NCI-H345 (cell line): ENCODE measurements at regions not wholly inside any gene's neighbourhood (a gene's known extent, or its start where the extent isn't known, plus 50 kb on each side); places are given as distances from the start of the nearest gene placed in this dataset.

Experiments used
- DNase-seq: peaks from one replicate; lab custom pipeline; 2025; lab: John Stamatoyannopoulos, UW

- DNase-seq: no peak
These were observed 159.1 kb downstream of the DLEU7 start for GRCh38 chr13:50684366-50684765.

- peak; percentile 75 for DNase-seq
These were observed 158.0 kb downstream of the DLEU7 start for GRCh38 chr13:50685491-50685890.

DNA sequence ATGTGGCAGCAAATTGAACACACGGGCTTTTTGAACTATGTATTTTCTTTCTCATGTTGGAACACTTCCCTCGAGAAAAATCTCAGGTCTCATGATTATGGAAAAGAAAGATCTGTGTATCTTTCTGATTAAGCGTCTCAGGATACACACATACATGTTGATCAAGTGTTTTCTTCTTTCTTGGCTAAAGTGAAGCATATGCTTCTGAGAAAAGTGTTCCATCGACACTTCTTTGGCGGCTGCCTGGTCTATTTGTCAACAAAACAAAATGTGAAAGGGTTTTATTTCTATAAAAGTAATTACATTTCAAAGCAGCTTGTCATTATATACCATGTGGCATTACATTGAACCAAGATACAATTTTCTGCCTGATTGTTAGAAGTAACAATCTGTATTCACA lies 157.5 kb downstream of the DLEU7 start:
- DNase-seq: no peak

DNA sequence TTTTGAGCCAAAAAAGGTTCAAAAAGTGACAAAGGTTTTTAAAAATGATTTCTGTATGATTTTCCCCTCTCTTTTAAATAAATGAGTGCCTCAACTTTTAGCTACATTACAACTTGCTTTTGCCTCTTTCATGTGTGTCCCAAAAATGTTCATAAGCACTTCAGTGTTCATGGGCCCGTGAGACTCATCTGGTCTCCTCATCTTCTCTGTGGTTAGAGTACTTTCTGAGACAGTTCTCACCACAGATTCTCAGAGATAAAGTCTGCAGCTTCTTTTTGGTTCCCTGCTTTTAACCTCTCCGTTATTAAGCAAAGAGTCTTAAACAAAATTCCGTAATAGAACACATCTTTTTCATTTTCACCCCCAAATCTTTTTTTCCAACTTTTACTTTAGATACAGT lies 156.9 kb downstream of the DLEU7 start:
- DNase-seq: no peak

- no peak for DNase-seq
These were observed 155.9 kb downstream of the DLEU7 start for GRCh38 chr13:50687545-50687944.

GRCh38 chr13:50690006-50690405 lies 153.5 kb downstream of the DLEU7 start:
- no peak for DNase-seq

DNA sequence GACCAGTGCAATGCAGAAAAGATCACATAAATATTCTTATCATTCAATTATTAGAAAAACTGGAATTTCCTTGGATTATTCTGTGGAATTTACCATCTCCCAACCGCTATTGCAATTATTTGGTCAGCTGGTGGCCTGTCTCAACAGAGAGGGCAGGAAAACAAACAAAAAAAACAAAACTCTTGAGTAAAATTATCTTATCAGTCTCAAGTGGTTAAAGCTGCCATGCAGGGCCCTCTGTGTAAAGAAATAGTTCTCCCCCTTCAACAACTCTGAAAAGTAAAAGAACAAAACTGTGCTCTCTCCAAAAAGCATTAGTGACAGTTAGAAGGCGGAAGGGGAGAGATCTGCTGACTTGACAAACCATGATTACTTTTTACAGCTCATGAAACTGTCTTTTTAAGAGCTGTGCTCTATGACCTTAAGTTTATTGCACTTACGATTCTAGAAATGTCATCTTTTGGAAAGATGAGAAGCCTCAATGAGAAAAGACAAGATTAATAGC lies 152.3 kb downstream of the DLEU7 start:
- no peak for DNase-seq

- no peak for DNase-seq
These were observed 151.7 kb downstream of the DLEU7 start for GRCh38 chr13:50691681-50692263.

GRCh38 chr13:50692396-50692915 lies 151.0 kb downstream of the DLEU7 start:
- DNase-seq: no peak

- DNase-seq: no peak
These were observed 149.8 kb downstream of the DLEU7 start for GRCh38 chr13:50693727-50694126.

GRCh38 chr13:50697746-50698539 lies 145.5 kb downstream of the DLEU7 start:
- DNase-seq: peak; percentile 22

- DNase-seq: no peak
These were observed 143.4 kb downstream of the DLEU7 start for GRCh38 chr13:50699874-50700663.

- DNase-seq: no peak
These were observed 142.7 kb downstream of the DLEU7 start for GRCh38 chr13:50700664-50701305.

DNA sequence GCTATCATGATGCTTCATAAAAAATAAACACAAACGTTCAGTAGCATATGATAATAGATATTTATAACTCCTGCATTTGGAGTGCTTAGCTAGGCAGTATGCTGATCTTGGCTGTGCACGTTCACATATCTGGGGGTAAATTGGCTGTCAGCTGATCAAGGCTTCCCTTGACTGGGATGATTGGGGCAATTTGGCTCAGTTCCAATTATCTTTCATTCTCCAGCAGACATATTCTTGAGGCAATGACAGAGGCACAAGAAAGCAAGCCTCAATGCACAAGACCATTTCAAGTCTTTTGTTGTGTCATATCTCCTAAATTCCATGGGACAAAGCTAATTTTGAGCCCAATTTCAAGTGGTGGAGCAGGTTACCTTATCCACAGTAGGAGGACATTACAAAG lies 142.0 kb downstream of the DLEU7 start:
- no peak for DNase-seq

DNA sequence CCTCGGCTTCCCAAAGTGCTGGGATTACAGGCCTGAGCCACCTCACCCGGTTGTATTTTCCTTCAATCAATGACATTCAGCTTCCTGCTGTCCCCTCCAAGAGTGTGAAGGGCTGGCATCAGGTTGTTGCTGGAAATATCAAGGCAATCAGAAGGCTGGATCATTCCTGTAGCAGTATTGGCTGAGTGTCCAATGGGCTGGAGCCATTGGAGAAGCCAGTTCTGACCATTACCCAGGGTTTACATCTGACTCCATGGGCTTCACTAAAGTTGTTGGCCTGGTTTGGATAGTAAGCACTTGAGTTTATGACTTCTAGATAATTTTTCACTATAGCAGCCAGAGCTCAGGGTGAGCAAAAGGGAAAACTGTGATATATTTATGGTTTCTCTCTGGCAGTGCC lies 137.0 kb downstream of the DLEU7 start:
- no peak for DNase-seq

DNA sequence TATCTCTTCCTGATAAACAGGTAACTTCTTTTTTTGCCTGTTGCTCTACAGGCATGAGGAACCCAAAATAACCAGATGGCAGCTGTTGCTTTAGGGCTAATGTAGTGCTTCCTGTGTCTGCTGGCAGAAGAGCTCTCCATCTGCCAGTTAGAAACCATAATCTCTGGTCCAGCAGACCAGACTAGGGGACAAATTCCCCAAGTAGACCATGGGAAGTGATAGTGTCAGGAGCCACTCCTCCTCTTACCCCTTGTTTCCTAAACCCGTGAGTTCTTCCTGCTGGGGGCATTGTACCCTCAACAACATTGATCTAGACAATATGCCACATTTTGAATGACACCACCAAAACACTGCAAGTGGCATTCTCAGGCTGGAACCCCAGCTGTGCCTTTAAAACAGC lies 135.9 kb downstream of the DLEU7 start:
- DNase-seq: no peak

GRCh38 chr13:50708461-50708860 lies 135.0 kb downstream of the DLEU7 start:
- DNase-seq: no peak

DNA sequence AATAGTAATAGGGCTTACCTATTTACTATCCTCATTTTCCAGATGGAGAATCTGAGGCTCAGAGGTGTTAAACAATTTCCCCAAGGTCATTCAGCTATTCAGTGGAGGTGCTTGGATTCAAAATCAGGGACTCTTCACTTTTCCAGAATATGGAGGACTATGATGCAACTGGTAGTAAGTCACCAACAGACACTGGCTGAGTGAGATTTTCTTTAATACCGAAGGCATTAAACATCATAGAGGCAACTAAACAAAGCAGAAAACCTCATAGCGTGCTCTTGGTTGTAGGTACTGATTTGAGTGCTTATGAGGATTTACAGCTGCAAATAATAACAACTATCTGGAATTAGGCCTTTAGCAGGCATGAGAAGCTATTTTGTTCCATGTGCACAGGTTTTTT lies 134.4 kb downstream of the DLEU7 start:
- DNase-seq: no peak

DNA sequence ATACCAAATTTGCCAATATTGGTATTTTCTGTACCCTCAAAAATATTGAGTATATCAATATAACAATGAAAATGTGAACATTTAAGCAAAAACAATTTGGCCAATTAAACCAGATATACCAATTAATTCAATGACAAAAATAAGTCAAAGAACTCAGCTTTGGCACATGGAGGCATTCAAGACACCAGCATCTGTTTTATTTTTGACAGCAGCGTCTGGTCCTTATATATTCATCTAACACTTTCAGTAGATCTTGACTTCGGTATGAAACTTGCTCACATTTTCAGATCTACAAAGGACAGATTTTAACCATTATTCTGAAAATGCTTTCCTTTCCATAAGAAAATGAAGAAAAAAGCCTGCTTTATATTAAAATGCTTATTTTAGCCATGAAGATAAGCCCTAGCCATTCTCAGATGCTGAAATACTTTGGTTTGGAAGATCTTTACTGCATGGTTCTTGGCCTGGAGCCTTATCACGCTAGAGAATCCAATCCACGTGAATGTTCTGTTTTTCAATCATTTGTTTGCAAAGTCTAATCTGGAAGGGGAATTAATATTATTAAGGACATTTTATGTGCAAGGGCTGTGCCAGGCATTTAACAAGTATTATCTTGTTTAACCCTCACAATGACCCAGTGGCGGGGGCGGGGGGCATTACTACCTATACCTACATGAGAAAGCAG lies 132.2 kb downstream of the DLEU7 start:
- no peak for DNase-seq

DNA sequence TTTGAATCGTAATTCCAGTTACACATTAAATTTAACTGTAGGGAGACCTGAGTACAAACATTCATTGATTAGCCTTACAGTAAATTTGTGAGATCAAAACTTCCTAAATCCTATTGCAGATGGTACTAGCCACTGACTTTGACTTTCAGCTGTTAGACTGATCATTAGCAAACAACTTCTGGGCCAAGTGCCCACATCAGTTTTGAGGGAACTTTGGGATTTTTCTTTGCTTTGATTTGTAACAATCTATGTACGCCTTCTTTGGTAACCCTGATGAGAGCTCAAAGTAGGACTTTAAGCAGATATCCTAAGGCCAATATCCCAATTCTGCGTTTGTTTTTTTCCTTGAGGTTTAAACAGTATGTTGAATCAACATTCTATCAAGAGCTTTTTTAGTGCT lies 131.5 kb downstream of the DLEU7 start:
- DNase-seq: no peak

DNA sequence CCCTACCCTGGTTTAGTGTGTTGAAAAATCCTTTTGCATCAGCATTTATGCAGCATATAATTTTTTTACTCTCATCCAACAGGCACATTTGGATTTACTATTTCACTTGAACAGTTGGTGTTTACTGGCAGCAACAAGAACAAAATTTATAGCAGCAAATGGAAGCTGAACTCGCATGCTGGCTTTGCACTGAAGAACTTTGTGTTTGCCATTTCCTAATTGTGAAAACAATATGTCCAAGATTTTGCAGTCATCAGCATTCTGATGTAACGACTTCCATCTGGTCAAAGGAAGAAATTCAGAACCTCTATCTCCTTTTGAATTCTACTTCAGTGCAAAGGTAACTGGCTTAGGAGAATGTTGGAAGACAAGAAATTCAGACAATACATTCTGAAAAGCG lies 131.0 kb downstream of the DLEU7 start:
- DNase-seq: no peak

DNA sequence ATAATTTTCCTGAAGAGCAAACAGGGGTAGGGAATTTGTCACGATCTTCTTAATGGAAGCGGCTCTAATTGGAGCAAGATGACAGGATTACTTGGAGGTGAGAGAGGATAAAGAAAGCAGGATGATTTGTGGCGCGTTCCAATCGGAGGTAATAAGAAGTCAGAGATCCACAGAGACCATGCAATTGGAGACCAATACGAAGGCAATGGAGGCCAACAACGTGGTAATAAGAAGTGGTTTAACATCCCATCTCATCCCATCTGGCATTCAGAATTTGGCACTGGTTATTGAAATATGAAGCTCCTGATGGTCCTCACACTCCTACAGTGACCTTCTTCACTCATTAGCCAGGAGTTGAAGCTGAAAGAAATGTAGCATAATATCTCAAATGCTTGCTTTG lies 130.6 kb downstream of the DLEU7 start:
- DNase-seq: no peak
